A204.1 (cell line): ENCODE measurements at regions not wholly inside any gene's neighbourhood (a gene's known extent, or its start where the extent isn't known, plus 50 kb on each side); places are given as distances from the start of the nearest gene placed in this dataset.
"Not testable (repeated sequence)": the region's sequence is repeated elsewhere in the genome, so short reads cannot be mapped to it uniquely, and the experiment has no call there.

Experiments used
- FAIRE-seq: peaks from 2 replicates; lab custom pipeline; 2012; peaks lifted over from hg19 to GRCh38; lab: Jason Lieb, UNC

DNA sequence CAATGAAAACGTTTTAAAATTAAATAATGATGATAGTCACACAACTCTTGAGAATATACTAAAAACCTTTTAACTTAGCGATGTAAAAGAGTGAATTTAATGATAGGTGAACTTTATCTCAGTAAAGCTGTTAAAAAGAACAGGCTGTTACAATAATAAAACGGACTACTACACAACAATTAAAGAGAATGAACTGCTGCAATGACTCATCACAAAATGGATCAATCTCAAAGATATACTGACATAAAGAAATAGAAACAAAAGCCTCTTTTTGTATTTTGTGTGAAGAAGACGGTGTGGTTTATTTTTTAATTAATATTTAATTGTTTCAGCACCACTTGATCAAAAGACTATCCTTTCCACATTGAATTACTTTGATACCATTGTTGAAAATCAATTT is 352.4 kb upstream of the GJE1 start:
- no peak for FAIRE-seq

DNA sequence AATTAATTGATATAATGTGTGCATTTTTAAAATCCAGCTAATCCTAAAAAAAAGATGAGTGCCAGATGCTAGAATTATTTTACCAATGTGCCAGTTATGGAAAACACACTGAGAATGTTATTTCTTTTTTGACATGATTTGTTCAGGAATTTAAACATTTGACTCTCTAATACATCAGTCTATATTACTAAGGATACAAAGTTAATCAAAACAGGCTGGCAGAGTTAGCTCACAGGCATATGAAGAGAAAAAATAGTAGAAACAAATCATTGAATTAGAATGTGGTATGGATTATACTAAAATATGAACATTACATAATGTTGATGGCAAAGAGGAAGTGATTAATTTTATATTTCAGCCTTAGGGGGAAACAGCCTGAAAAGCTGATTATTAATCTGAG is 368.3 kb upstream of the GJE1 start:
- FAIRE-seq = no peak

DNA sequence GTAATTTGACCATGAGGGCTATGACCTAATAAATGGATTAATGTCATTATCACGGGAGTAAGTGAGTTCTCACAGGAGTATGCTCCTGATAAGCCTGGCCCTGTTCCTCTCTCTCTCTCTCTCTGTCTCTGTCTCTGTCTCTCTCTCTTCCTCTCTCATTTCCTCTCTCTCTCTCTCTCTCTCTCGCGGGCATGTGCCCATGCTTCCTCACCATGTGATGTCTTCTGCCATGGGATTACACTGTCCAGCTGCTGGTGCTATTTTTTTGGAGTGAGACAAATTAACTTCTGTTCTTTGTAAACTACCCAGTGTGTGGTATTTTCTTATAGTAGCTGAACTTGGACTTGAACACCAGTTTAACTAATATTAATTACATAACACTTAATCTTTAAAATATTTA is 374.3 kb upstream of the GJE1 start:
- FAIRE-seq = no peak

DNA sequence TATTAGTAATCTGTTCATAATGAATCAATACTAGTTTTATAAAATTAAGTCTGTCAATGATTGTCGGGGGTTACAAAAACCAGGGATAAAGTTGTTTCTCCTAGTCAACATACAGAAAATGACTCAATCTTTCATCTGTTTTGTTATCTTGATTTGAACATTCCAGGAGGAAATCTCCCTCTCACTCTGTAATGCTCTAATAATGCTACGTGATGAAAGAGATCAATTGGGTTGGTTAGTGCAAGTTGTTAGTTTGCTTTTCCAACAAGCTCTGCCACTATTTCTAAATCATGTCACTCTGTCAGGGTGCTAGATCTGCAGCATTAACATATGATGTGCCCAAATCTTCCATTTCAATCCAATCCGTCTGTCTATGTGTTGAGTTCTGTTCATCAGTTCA is 379.5 kb upstream of the GJE1 start:
- no peak for FAIRE-seq

DNA sequence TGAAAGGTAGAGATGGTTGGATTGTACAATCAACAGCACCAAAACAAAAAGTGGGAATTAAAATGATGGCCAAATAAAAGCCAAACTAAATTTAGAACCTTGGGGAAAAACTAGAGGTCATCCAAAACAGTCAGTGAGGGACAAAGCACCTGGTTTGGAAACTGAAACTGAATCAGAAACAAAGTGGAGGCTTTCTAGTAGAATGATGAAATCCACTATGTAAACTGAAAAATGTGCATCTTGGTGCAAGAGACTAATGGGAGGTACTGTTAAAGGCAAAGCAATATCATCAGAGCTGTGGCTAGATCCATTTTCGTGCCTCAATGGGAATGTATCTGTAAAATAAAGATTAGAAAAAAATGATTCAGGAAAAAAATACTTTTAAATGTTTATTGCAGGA is 380.0 kb upstream of the GJE1 start:
- FAIRE-seq = no peak

DNA sequence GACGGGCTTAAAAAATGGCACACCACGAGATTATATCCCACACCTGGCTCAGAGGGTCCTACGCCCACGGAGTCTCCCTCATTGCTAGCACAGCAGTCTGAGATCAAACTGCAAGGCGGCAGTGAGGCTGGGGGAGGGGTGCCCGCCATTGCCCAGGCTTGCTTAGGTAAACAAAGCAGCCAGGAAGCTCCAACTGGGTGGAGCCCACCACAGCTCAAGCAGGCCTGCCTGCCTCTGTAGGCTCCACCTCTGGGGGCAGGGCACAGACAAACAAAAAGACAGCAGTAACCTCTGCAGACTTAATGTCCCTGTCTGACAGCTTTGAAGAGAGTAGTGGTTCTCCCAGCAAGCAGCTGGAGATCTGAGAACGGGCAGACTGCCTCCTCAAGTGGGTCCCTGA is 386.4 kb upstream of the GJE1 start:
- not testable (repeated sequence) for FAIRE-seq

DNA sequence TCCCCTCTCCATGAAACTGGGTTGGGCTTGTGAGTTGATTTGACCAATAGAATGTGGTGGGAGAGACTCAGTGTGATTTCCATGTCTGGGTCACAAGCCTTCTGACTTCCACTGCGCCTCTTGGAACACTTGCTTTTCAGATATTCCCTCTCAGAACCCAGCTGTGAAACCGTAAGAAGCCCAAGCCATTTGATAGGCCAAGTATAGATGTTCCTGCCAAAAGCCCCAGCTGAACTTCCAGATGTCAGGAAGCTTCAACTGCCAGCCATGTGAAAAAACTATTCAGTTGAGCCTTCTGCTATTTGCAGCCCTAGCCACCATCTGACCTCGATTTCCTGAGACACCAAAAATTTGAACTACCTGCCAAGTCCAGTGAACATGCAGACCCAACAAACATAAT is 387.8 kb upstream of the GJE1 start:
- FAIRE-seq = no peak

DNA sequence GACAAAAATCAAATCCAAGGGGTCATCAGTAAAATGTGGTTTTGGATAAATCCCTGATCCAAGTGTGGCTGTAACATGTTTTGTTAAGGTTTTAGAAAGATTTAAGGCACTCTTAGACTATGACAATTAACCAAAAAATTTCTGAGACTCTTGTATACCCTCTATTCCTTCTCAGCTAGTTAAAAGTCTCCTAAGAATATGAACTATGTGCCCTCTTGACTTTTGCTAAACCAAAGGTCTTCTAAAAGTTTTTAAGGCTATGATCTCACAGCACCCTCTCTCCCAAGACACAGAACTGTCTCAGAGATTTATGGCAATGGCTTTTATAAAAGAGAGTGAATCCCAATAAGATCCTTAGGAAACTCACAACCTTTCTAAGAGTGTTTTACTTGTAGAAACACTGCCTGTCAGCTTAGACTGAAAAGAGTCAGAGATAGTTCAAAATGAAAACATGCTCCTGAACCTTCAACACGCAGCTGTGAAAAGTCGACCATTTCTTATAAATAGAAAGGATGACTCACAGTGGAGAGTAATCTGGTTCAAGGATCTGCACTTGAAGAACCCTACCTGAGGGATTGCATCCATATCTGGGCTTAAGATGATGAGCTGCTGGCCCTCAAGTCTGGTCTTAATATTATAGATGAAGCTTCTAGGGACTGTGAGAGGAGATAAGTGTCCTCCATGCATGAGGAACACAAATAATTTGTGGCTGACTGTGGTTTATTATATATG is 388.4 kb upstream of the GJE1 start:
- no peak for FAIRE-seq

DNA sequence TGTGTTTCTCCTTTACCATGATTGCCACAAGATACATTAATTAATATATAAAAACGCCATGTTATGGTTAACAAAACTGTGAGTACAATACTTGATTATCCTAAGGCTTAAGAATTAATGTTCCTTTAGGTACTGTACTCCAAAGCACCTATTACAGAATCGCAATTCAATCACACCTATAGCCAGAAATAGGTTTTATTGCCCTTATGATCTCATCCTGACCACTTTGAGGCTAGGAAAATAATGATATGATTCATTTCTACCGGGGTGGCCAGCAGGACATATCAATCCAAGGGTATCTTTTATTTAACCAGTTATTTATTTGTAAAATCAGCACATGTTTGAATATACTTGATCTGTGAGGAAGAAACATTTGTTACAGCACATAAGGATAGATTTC is 396.6 kb upstream of the GJE1 start:
- FAIRE-seq = no peak

DNA sequence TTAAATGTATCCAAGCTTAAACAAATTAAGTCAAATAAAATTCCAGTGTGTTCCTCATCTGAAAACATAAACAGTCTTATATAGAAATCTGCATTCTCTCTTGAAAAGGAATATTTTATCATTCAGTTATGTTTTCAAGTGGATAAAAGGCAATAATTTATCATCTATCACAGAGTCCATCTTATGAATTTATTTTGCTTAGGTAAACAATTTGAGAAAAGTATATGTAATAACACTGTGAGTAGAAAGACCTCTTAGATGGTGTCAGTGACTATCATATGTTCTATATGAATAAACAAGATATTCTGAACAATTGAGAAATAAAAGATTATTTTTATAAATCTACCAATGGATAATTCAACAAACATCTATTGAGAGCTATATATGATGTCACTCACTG is 397.6 kb upstream of the GJE1 start:
- FAIRE-seq = no peak

DNA sequence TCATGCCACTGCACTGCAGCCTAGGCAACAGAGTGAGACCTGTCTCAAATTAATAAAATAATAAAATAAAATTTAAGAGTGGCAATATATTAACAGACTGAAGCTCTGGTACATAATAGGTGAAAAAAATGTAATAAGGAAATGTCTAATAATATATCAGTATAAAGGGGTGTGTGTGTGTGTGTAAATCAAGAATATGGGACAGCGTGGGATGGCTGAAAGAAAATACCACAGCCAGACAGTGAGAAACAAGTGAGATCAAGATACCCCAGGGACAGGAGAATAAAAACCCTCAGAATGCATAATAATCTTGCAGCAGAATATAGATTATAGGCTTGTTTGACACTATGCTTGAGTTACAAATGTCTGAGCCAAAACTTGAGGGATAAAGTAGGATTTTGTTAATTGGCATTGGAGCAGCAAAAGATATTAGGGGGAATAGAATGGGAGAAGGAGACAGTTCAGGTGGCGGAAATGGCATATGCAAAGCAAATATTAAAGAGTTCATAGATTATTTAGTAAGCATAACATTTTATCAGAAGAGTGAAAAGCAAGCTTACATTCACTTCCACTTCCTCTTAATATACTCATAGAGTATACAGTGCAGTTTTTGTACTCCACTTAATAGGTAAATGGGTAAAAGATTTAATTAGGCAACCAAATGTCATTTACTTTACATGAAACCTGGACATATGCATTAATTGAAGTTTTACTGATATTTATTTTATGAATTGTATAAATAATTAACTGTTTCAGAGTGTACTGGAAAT is 398.5 kb upstream of the GJE1 start:
- no peak for FAIRE-seq

DNA sequence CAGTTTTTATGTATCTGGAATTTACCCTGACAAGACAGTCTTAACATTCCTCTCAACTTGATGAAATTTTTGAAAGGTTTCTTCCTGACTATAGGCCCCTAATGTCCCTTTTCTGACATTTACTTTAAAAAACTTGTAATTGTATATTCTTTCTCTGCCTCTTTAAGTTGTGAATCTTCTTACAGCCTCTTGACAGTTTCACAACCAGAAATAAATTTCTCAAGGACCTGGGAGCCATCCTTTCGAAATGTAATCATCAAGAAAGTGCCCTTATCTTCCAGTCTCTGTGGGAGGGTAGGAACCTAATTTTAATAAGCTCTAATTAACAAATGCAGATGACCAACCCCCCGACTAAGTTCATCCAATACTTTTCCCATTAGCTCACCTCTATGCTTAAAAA is 403.6 kb upstream of the GJE1 start:
- FAIRE-seq = no peak

DNA sequence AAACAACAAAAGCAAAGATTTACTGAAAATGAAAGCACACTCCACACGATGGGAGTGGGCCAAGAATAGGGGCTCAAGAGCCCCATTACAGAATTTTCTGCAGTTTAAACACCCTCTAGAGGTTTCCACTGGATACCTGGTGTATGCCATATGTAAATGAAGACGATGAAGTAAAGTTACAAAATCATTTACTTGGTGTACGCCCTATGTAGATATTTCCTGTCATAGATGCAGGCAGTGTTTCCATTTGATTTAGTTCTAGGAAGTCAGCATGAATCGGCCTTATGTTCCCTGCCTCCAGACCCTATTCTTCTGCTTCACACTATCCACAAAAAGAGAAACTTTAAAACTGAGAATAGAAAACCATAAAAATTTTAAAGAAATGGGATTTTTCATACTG is 404.4 kb upstream of the GJE1 start:
- no peak for FAIRE-seq

DNA sequence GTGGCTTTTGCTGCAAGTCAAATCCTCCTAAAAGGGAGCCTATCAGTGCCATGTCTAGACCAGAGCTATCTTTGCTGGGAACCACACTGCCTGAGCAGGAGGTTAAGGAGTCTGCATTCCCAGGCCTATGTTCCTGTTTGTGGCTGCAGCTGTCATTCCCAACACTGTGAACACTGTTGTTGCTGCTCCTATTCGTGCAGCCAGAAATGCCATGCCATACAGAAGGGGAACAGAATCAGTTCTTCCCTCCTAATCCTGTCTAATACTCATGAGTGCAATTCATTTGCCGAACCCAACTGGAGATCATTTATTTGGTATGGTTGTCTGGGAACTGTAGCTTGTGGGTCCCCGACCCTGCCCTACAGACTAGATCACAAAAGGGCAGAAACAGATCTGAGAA is 406.5 kb upstream of the GJE1 start:
- no peak for FAIRE-seq

DNA sequence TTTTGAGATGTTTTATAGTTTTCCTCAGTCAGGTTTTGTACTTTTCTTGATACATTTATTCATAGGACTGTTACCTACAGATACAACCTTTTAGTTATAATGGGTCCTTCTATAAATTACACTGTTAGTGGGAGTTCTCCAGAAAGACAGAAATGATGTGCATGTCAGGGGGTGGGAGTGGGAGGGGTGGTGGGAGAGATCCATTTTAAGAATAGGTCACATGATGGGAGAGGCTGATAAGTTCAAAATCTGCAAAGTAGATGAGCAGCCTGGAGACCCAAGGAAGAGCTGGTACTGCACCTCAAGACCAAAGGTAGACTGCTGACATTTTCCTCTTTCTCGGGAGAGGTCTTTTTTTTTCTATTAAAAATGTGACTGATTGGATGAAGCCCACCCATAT is 408.0 kb upstream of the GJE1 start:
- FAIRE-seq = no peak

DNA sequence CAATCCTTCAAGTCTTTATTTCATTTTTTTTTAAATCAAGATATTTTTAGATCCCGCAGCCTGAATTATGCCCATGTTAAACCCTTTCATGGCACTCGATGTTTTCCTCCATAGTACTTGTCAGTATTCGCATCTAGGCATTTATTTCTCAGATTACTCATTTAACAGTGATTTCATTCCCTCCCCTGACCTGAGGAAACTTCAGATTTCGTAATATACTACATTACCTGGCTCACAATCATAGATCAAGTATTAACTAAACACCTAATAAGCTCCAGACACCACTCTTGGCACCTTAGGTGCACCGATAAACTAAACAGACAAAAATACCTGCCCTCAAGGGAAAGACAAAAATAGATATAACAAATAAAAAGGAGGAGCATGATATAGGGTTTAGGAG is 413.2 kb upstream of the GJE1 start:
- FAIRE-seq = no peak

DNA sequence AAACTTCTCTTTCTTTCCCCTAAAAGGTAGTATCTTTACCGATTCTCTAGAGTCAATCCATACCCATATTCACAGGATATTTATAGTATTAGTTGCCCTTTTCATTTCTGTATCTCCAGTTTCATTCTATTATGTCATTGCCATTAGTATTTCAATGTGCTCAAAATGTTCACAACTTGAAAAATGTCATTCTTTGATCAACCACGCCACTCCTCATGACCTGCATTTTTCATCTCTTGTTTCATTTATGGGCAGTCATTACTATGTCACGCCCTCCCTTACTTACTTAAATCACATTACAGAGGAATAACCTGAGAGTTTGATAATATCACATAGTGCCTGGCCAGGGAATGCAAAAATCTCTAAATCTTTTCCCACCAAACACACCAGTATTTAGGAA is 427.3 kb upstream of the GJE1 start:
- FAIRE-seq = no peak

DNA sequence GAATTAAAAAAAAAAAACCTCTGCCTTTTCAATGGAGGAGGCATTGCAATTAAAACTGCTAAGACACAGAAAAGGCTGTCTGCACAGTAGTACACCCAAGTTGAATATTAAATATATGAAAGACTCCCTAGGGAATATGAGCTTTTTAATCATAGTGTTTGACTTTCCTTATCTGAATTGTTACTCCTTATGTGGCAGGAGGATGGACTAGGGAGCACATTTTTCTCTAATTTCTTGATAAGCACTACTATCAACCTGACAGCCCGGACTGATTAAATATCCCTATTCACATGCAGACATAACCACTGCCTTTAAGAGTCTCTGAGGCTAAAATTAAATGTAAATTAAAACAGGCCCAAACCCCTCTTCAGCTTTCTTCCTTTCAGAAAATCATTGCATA is 428.6 kb upstream of the GJE1 start:
- FAIRE-seq = no peak

DNA sequence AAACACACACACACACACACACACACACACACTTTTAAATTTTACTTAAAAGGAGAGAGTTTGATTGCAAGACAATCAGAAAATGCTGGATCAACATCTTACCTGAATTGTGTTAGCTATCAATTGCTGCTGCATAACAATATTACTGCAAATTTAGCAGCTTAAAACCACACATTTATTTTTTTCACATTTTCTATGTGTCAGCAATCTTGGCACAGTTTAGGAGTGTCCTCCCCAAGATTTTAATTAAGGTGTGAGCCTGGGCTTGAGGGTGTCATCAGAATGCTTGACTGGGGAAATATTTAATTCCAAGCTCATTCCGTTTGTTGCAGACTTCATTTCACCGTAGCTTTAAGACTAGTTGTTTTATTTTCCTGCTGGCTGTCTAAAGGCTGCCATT is 431.0 kb upstream of the GJE1 start:
- FAIRE-seq = no peak

DNA sequence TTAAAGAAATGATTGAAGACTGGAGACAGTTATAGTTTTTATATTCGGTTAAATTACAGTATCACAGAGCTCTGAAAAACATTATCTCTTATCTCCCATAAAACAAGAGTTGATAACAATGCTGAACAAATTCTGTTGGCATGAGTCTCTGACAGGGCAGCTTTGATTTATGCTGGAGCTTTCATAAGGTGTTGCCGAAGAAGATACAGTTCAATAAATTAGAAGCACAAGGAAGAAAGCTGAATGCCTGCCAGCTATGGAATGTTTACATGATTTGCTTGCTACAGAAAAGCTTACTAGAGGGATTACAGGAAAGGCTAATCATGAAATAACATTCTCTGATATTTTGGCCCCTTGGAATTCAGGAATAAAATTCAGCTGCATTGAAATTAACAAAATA is 431.9 kb upstream of the GJE1 start:
- no peak for FAIRE-seq

DNA sequence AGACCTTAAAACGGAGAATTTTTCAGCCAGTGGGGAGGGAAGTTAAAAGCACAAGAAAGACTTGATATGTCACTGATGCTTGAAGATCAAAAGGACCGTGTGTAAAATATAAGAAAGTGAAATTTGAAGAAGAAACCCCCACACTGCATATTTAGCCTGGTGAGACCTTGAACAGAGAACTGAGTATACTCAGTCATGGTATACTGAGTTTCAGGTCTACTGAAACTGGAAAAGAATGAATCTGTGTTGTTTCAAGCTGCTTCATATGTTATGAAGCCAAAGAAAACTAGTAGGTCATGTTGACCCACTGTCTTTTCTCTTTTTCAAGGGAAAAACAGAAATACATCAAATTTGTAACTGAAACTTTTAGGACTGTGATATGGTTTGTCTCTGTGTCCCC is 443.8 kb upstream of the GJE1 start:
- no peak for FAIRE-seq

DNA sequence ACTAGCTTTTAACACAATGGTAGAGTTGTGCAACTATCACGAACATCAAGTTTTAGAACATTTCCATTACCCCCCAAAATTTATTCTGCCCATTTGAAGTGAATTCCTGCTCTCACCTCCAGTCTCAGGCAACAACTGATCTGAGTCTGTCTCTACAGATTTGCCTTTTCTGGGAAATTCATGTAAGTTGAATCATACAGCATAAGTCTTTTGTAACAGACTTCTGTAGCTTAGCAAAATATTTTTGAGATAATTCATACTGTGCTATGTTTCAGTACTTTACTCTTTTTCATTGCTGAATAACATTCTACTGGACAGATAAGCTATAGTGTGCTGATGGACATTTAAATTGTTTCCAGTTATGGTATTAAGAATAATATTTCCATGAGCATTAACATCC is 447.3 kb upstream of the GJE1 start:
- no peak for FAIRE-seq

DNA sequence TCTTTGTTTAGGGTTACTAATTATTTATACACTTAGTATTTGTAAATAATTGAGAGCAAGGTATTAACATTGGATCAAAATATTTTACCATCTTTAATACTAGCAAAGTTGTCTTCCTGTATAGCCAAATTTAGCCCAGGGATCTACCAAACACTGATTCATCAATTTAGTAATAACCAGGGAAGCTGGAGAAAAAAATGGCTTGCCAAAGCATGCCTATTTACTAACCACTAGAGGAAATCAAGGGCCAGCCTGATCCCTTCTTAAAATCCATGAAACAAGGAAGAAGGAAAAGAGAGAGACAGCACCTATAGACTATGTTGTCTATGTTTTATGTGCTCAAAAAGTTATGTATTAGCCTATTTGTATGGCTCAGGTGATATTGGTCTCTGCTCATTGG is 450.3 kb upstream of the GJE1 start:
- no peak for FAIRE-seq

DNA sequence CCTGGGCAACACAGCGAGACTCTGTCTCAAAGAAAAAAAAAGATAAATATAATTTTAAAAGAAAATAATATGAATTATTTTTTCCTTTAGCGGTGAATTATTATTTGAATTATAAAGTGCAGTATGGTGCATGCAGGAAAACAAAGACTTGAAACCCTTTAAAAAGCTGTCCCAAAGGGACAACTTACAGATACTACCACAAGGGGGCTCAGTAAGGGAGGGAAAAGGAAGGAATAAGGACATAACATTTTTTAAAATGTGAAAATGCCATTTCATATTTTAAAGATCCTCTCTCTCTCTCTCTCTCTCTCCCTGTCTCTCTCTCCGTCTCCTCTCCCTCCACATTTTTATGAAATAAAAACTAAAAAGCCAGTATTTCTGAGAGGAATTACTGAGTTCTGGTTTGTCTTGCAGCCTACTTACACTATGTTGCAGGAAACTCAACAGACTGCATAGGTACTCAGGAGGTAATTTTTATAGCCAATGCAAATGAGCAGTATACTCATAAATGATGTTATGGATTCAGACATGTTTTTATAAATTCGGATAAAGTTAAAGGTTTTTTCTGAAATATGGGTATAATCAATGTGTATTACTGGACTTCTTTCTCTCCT is 455.0 kb upstream of the GJE1 start:
- FAIRE-seq = peak; percentile 82
